ENCODE measurements at regions not wholly inside any gene's neighbourhood (a gene's known extent, or its start where the extent isn't known, plus 50 kb on each side); places are given as distances from the start of the nearest gene placed in this dataset.

DNA sequence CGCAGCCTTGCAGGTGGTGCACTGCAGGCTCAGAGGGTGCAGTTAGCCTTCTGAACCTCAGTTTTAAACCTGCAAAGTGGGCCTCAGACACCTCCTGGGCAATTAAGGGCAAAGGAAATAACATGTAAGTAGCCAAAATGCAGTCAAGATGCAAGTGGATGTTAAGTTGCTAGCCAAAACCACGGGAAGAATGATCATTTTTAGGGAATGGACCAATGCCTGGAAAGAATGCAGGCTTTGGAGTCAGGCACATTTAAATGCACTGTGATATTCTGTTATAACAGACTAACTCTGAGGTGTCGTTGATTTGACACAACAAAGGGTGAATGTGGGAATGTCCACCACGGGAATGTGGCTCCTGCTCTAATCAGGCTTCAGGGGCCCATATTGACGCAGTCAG, 57.9 kb upstream of the PTGFRN start:
- no peak for DNase-seq

- no peak for DNase-seq
These were observed 57.3 kb upstream of the PTGFRN start for GRCh38 chr1:116852367-116852766.

DNA sequence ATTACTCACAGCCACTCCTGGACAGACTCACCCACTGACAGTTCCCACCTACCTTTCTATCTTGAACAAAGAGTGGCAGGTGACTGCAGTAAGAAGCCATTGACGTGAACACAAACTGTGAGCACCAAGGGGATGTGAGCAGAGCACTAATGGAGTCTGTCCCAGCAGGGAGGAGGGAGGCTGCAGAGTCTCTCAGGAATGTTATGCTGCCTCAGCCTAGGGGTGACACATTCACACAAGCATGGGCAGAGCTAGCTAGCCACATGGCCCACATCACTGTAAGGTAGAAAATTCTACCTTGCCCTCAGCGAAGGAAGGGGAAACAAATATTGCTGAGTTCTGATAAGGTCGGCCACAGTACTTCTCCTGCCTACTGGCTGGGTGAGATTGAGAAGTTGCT, 56.8 kb upstream of the PTGFRN start:
- no peak for DNase-seq

GRCh38 chr1:116853680-116854402, 55.9 kb upstream of the PTGFRN start:
- no peak for DNase-seq

GRCh38 chr1:116854403-116854690, 55.4 kb upstream of the PTGFRN start:
- no peak for DNase-seq

- DNase-seq: no peak
These were observed 55.0 kb upstream of the PTGFRN start for GRCh38 chr1:116854716-116855115.

DNA sequence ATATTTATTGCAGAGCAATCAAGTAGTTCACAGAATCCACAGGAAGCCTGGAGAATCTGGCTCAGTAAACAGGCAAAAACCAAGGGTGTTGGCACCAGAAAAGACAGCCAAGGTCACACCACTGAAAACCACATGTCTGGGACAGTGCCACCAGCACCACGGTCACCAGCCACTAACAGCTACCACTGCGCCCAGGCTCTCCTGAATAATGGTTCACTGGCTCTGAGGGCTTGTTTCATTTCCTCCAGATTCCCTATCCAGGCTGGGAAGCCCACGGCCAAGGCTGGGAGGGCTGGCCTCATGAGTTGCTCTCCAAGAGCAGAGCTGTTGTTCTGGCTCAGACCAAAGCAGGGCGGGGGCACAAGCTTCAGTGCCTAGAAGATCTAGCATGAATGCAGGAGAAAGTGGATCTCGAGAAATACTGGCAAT, 54.5 kb upstream of the PTGFRN start:
- DNase-seq: peak; percentile 88

DNA sequence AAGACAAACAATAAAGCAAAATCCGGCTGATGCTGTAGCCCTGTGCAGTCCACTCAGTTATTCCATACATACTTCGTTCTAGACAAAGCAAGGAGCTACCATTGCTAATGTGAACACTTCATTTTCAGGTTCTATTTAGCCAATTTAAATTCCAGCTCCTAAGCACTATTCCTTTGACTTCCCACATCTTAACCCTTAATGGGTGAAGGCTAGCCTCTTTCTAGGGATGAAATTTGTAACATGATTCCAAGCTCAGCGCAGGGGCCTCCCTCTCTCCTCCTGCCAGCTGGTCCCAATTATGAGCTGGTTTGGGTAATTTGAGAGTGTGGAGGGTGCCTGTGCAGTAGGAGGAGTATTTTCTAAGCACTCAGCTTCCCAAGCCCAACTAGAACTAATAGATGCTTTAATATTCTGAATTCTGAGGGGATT, 53.9 kb upstream of the PTGFRN start:
- peak; percentile 82 for DNase-seq

DNA sequence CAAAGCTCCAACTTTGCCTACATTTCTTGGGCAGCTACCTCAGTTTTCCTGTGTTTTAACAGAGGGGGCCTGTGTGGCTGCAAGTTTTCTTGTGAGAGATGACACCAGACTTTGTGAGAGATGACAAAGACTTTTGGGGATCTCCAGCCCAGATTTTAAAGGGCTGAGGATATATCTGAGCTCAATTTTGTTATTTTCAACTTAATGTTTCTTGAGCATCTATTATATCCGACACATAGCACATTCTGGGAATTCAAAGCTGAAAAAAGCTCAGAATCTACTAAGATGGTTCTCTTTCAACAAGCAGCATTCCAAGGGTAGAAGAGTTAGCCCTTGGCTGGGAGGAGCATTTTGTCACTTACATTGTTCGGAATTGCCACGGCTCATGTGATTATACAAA, 53.4 kb upstream of the PTGFRN start:
- DNase-seq: no peak

DNA sequence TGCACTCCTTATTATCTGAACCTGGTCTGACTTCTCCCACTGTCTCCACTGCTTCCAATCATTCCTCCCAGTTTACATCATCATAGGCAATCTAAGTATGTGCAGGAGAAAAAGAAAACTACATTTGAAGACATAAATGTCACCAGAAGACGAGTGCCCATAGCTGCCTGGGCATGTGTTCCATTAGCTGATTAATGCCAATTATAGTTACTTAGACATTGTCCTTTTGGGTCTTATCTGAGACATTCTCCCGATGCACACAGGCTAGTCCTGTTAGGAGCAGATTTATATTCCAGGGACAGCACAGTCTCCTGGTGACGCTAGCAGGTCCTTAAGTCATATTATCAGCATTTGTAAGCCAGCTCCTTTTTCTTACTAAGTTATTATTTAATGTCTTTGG, 52.6 kb upstream of the PTGFRN start:
- DNase-seq: no peak

Data from femur (tissue), 1 donor.